ENCODE measurements at regions not wholly inside any gene's neighbourhood (a gene's known extent, or its start where the extent isn't known, plus 50 kb on each side); places are given as distances from the start of the nearest gene placed in this dataset.
"Not testable (repeated sequence)": the region's sequence is repeated elsewhere in the genome, so short reads cannot be mapped to it uniquely, and the experiment has no call there.

DNA sequence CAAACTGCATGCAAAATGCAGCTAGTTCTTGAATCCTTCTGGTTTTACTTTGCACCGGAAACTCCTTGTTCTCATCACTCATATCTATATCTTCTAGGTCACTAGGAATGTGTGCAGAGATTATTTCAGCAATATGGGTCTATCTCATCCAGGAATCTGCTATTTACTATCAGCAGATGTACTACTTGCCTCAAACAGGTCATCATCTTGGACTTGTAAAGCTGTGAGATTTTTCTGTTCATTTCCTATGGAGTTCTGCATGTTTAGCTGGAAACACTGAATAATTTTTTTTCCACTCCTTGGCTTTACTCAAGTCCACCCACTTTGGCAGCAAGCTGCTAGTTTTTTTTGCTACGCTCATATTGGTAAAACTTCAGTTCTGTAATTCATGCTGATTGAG lies 334.8 kb downstream of the RPIA start:
- not testable (repeated sequence) for DNase-seq

GRCh38 chr2:89027115-89027514 lies 335.6 kb downstream of the RPIA start:
- not testable (repeated sequence) for DNase-seq

- DNase-seq: not testable (repeated sequence)
Observed at GRCh38 chr2:89027536-89027935, 336.1 kb downstream of the RPIA start.

- DNase-seq: not testable (repeated sequence)
Observed at GRCh38 chr2:89029257-89029656, 337.8 kb downstream of the RPIA start.

DNA sequence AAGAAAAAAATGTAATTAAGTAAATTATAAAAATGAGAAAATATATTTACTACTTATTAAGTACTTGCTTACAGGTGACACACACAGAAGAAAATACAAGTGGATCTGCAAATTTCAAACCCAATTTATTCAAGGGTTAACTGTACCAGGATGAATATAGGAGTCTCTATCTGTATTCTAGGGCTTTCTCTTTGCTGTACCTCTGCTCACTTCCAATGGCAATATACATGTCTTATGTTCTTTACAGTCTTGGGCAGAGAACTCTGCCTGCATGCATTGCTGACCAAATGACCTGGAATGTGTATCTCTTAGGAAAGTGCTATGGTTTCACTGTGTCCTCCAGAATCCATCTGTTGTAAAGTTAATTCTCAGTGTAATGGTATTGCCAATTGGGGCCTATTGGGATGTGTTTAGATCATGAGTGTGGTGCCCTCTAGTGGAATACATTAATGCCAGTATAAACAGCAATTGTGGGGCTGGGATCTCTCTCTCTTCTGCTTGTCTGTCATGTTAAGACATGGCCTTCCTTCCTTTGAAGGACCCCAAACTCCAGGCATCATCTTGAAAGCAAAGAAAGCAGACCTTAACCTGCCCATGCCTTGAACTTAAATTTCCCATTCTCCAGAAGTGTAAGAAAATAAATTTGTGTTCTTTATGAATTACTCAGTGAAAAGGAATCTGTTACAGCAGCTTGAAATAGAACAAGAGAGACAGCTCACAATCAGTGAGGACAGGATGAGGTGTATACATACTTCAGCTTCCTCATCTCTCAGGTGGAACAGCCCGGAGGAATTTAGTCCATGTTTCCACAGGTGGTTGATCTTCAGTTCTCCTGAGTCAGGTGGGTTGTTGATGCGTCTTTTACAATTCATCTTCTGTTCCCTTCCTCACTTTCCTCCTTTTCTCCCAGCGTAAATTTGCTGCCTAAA lies 356.9 kb downstream of the RPIA start:
- DNase-seq: peak; percentile 1

DNA sequence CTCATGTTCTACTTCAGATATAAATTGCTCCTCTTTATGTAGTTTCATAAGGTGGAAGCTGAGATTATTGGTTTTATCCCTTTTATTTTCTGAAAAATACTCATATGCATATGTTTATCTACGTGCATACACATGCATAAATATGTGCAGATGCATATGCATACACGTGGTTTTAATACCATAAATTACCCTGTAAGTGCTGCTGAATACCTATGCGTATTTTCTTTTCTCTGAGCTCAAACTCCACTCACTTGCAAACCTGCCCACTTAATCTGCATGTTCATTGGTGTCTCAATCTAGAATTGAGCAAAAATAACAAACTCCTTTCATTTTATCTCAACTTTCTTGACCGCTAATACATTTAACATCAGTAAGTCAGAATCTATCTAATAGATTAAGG lies 367.1 kb downstream of the RPIA start:
- DNase-seq: not testable (repeated sequence)

DNA sequence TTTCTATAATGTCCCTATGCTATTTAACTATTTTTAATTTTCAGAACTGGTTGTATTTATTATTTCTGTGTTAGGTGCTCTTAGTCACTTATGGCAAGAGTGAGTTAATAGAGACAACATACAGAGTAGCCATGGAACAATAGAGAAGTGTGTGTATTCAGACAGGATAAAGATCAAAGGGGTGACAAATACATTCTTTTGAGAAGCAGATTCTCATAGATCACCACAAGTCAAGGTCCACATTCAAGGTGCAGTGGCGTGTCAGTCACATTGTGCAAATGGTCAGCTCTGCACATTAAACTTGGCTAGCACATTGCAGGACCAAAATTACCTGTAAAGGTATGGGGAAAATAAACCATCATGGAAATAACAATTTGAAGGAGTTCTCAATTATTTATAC lies 369.7 kb downstream of the RPIA start:
- not testable (repeated sequence) for DNase-seq

- DNase-seq: not testable (repeated sequence)
Observed at GRCh38 chr2:89076771-89077170, 385.3 kb downstream of the RPIA start.

DNA sequence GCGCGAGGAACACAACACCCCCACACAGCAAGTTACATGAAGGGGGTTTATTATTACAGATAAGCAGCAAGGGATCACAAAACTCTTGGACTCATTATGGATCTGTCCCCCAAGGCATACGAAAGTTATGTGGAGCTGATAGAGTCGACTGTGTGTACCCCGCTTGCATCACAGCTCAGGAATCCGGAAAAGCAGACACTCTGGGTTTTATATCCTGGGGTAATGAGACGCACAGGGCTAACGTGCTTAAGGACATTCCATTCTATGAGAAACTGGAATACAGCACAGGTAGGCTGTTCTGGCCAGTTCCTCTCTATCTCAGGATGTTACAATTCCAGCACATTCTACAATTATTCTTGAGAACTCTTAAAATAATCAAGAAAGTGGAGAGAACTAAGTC lies 401.4 kb downstream of the RPIA start:
- DNase-seq: not testable (repeated sequence)

DNA sequence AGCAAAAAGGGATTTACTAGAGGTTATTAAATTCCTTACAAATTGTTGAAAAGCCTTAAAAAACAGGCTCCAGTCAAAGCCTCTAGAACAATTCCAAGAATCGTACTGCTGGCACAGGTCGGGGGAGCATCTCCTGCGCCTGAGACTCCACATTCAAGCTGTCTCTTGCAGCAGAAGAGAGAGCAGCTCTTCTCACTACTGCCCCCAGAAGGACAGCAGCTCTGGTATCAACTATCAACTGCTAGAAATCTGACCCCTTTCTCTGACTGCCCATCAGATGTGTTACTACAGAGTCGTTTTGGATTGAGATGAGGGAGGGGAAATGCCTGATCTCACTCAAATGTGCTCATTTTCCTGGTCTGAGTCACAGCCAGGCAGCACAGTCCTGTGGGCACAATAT lies 403.6 kb downstream of the RPIA start:
- DNase-seq: not testable (repeated sequence)

- DNase-seq: not testable (repeated sequence)
Observed at GRCh38 chr2:89102587-89102986, 411.1 kb downstream of the RPIA start.

GRCh38 chr2:89106369-89107019 lies 415.0 kb downstream of the RPIA start:
- DNase-seq: not testable (repeated sequence)

DNA sequence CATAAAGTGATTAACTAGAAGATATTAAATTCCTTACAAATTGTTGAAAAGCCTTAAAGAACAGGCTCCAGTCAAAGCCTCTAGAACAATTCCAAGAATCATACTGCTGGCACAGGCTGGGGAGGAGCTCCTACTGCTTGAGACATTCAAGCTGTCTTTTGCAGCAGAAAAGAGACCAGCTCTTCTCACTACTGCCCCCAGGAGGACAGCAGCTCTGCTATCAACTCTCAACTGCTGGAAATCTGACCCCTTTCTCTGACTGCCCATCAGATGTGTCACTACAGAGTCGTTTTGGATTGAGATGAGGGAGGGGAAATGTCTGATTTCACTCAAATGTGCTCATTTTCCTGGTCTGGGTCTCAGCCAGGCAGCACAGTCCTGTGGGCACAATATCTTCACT lies 421.0 kb downstream of the RPIA start:
- not testable (repeated sequence) for DNase-seq

GRCh38 chr2:89113286-89113685 lies 421.8 kb downstream of the RPIA start:
- not testable (repeated sequence) for DNase-seq

DNA sequence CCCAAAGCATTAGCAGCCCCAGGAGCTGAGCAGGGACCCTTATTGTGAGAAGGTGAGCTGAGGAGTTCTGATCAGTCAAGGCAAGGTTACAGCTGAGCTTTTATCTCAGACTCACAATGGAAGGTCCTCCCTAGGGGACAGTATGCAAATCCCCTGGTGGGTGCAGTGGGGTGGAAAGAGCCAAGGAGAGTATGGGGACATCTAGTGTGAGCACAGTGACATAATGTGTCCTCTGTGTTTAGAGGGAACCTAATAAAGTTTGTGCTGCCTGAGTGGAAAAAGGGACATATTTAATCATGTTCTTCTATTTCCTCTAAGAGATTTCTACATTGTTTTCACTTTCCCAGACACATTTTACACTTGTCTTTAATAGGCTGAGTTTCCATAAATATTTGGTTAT lies 438.0 kb downstream of the RPIA start:
- not testable (repeated sequence) for DNase-seq

GRCh38 chr2:89130665-89131308 lies 439.3 kb downstream of the RPIA start:
- not testable (repeated sequence) for DNase-seq

- not testable (repeated sequence) for DNase-seq
Observed at GRCh38 chr2:89142959-89143358, 451.5 kb downstream of the RPIA start.

- DNase-seq: not testable (repeated sequence)
Observed at GRCh38 chr2:89145342-89145741, 453.9 kb downstream of the RPIA start.

GRCh38 chr2:89148256-89148655 lies 456.8 kb downstream of the RPIA start:
- not testable (repeated sequence) for DNase-seq

GRCh38 chr2:89151699-89152098 lies 460.2 kb downstream of the RPIA start:
- not testable (repeated sequence) for DNase-seq

- DNase-seq: not testable (repeated sequence)
Observed at GRCh38 chr2:89152501-89152900, 461.0 kb downstream of the RPIA start.

DNA sequence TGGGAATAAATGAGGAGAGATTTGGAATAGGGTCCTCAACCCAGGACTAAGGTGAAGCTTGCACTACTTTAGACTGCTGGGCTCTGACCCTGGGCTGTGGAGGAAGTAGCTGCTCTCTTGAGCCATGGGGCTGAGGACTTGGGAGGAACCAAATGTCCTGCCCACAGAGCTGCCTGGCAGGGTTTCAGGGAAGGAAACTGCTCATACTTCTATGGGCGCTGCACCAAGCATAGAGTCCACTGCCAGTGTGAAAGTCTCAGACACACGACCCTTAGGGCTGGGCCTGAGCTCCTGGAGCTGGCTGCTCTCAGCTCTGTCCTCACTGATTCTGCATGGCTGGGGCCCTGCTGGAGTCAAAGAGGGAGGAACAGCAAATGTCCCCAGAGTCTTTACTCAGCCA lies 461.7 kb downstream of the RPIA start:
- DNase-seq: not testable (repeated sequence)

- not testable (repeated sequence) for DNase-seq
Observed at GRCh38 chr2:89154247-89154682, 462.8 kb downstream of the RPIA start.
